SK-N-SH treated with all-trans-retinoic acid at 6 μM for 48 hours (cell line): ENCODE measurements at regions not wholly inside any gene's neighbourhood (a gene's known extent, or its start where the extent isn't known, plus 50 kb on each side); places are given as distances from the start of the nearest gene placed in this dataset.
"Not testable (repeated sequence)": the region's sequence is repeated elsewhere in the genome, so short reads cannot be mapped to it uniquely, and the experiment has no call there.

ENCODE experiments used
- ATAC-seq: fragments of 200-7000 bp; cut with Tn5 transposase; 3 replicates; pipeline ENCODE4 v1.9.1; 2020; ENCODE audit warnings: mild to moderate bottlenecking, moderate library complexity
- ARNTL ChIP-seq: fragments of 450-650 bp; formaldehyde crosslinking; IDR thresholded peaks from 2 replicates; pipeline ENCODE4 v1.5.0; 2020; ENCODE audit warnings: low read depth, mild to moderate bottlenecking, moderate library complexity, borderline replicate concordance
- BACH2 ChIP-seq: fragments of 250-450 bp; sonication (Bioruptor Pico); IDR thresholded peaks from 2 replicates; pipeline ENCODE4 v1.9.0; 2021; ENCODE audit warnings: mild to moderate bottlenecking, borderline replicate concordance
- GLIS3 ChIP-seq: fragments of 250-450 bp; sonication (Bioruptor Pico); IDR thresholded peaks from 2 replicates; pipeline ENCODE4 v1.5.0; 2020; ENCODE audit warnings: mild to moderate bottlenecking, moderate library complexity
- ISL1 ChIP-seq: fragments of 250-450 bp; sonication (Bioruptor Pico); IDR thresholded peaks from 2 replicates; pipeline ENCODE4 v2.1.2; 2022; ENCODE audit warnings: mild to moderate bottlenecking, moderate library complexity
- OSR1 ChIP-seq: fragments of 250-450 bp; sonication (Bioruptor Pico); IDR thresholded peaks from 2 replicates; pipeline ENCODE4 v1.8.0; 2022; ENCODE audit warnings: moderate library complexity, mild to moderate bottlenecking, inconsistent platforms
- PATZ1 ChIP-seq: fragments of 250-450 bp; sonication (Bioruptor Pico); IDR thresholded peaks from 2 replicates; pipeline ENCODE4 v1.8.0; 2020; ENCODE audit warnings: mild to moderate bottlenecking, moderate library complexity, borderline replicate concordance
- POU6F1 ChIP-seq: fragments of 250-450 bp; sonication (Bioruptor Pico); IDR thresholded peaks from 2 replicates; pipeline ENCODE4 v1.8.0; 2021; ENCODE audit warnings: low read depth, mild to moderate bottlenecking, moderate library complexity, borderline replicate concordance
- PPARA ChIP-seq: fragments of 250-450 bp; sonication (Bioruptor Pico); IDR thresholded peaks from 2 replicates; pipeline ENCODE4 v1.5.0; 2020; ENCODE audit warnings: mild to moderate bottlenecking, borderline replicate concordance
- RARB ChIP-seq: fragments of 250-450 bp; sonication (Bioruptor Pico); IDR thresholded peaks from 2 replicates; pipeline ENCODE4 v1.8.0; 2021; ENCODE audit warnings: mild to moderate bottlenecking, moderate library complexity
- TCF4 ChIP-seq: fragments of 250-450 bp; sonication (Bioruptor Pico); IDR thresholded peaks from 2 replicates; pipeline ENCODE4 v1.8.0; 2021; ENCODE audit warnings: mild to moderate bottlenecking, moderate library complexity, borderline replicate concordance
- TOX ChIP-seq: fragments of 250-450 bp; sonication (Bioruptor Pico); IDR thresholded peaks from 2 replicates; pipeline ENCODE4 v1.8.0; 2021; ENCODE audit warnings: mild to moderate bottlenecking, moderate library complexity, borderline replicate concordance
- TSHZ2 ChIP-seq: fragments of 250-450 bp; sonication (Bioruptor Pico); IDR thresholded peaks from 2 replicates; pipeline ENCODE4 v1.5.0; 2020; ENCODE audit warnings: mild to moderate bottlenecking, moderate library complexity
- ZFP30 ChIP-seq: fragments of 450-650 bp; formaldehyde crosslinking; IDR thresholded peaks from 2 replicates; pipeline ENCODE4 v1.5.0; 2022; ENCODE audit warnings: mild to moderate bottlenecking, moderate library complexity
- ZNF565 ChIP-seq: fragments of 450-650 bp; formaldehyde crosslinking; conservative IDR thresholded peaks from 2 replicates; pipeline ENCODE4 v1.5.0; 2020; ENCODE audit warnings: low read depth, mild to moderate bottlenecking, moderate library complexity
- ZNF70 ChIP-seq: fragments of 450-650 bp; formaldehyde crosslinking; IDR thresholded peaks from 2 replicates; pipeline ENCODE4 v1.5.0; 2020; ENCODE audit warnings: mild to moderate bottlenecking, moderate library complexity
- TF ChIP-seq, protein P1 (sequence below): fragments of 250-450 bp; sonication (Bioruptor Pico); IDR thresholded peaks from 2 replicates; pipeline ENCODE4 v1.5.1; 2020; ENCODE audit warnings: low read depth, mild to moderate bottlenecking, moderate library complexity
- TF ChIP-seq, protein P2 (sequence below): fragments of 250-450 bp; sonication (Bioruptor Pico); IDR thresholded peaks from 2 replicates; pipeline ENCODE4 v1.5.1; 2021; ENCODE audit warnings: mild to moderate bottlenecking, moderate library complexity

DNA sequence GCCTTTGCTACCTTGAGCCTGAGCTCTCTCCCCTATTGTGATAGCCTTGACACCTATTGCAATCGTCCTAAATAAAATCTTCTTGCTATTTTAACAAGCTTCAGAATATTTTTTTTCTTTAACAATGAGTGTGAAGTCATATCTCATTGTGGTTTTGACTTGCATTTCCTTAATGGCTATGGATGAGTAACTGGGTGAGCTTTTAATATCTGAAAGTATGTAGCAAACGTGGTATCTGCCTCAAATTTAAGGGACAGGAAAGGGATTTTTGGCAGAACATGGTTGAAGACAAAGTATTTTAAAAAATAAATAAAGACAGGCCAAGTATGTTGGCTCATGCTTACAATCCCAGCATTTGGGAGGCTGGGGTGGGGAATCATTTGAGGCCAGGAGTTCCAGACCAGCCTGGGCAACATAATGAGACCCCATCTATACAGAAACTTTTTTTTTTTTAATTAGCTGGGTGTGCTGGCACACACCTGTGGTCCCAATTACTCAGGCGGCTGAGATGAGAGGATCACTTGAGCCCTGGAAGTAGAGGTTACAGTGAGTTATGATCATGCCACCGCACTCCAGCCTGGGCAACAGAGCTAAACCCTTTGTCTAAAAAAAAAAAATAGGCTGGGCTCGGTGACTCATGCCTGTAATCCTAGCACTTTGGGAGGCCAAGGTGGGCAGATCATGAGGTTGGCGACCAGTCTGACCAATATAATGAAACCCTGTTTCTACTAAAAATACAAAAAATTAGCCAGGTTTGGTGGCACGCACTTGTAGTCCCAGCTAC, 319.3 kb upstream of the NRP1 start:
- no peak for ATAC-seq
- TF ChIP-seq GLIS3 (CRISPR knock-in tag) (no peak), TCF4 (CRISPR knock-in tag) (no peak), PPARA (CRISPR knock-in tag) (no peak)

DNA sequence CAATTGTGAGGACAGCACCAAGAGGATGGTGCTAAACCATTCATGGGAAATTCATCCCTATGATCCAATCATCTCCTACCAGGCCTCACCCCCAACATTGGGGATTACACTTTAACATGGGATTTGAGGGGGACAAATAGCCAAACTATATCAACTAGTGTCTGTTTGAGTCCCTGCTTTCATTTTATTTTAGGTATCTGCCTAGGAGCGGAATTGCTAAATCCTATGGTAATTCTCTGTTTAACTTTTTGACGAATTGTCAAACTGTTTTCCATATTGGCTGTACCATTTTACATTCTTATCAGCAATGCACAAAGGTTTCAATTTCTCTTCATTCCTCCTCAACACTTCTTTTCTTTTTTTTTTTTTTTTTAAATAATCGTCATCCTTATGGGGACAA, 318.4 kb upstream of the NRP1 start:
- ATAC-seq, result no peak
- TF ChIP-seq PATZ1 (CRISPR knock-in tag) (no peak), TOX (CRISPR knock-in tag) (no peak), ARNTL (no peak), TSHZ2 (CRISPR knock-in tag) (no peak), BACH2 (no peak), OSR1 (CRISPR knock-in tag) (no peak), ZNF565 (CRISPR knock-in tag) (no peak), ISL1 (CRISPR knock-in tag) (no peak)
- TF ChIP-seq, protein P1, sequence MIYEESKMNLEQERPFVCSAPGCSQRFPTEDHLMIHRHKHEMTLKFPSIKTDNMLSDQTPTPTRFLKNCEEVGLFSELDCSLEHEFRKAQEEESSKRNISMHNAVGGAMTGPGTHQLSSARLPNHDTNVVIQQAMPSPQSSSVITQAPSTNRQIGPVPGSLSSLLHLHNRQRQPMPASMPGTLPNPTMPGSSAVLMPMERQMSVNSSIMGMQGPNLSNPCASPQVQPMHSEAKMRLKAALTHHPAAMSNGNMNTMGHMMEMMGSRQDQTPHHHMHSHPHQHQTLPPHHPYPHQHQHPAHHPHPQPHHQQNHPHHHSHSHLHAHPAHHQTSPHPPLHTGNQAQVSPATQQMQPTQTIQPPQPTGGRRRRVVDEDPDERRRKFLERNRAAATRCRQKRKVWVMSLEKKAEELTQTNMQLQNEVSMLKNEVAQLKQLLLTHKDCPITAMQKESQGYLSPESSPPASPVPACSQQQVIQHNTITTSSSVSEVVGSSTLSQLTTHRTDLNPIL (CRISPR knock-in tag), result no peak
- TF ChIP-seq, protein P2, sequence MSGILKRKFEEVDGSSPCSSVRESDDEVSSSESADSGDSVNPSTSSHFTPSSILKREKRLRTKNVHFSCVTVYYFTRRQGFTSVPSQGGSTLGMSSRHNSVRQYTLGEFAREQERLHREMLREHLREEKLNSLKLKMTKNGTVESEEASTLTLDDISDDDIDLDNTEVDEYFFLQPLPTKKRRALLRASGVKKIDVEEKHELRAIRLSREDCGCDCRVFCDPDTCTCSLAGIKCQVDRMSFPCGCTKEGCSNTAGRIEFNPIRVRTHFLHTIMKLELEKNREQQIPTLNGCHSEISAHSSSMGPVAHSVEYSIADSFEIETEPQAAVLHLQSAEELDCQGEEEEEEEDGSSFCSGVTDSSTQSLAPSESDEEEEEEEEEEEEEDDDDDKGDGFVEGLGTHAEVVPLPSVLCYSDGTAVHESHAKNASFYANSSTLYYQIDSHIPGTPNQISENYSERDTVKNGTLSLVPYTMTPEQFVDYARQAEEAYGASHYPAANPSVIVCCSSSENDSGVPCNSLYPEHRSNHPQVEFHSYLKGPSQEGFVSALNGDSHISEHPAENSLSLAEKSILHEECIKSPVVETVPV, result no peak
- TF ChIP-seq, all 23 proteins: peak for 0

DNA sequence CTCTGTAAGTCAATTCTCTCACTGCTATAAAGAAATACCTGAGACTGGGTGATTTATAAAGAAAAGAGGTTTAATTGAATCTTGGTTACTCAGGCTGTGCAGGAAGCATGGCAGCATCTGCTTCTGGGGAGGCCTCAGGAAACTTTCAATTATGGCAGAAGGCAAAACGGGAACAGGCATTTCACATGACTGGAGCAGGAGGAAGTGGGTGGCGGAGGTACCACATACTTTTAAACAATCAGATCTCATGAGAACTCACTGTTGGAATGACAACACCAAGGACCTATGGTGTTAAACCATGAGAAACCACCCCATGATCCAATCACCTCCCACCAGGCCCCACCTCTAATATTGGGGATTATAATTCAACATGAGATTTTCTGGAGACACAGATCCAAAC, 315.7 kb upstream of the NRP1 start:
- ATAC-seq, result not testable (repeated sequence)

DNA sequence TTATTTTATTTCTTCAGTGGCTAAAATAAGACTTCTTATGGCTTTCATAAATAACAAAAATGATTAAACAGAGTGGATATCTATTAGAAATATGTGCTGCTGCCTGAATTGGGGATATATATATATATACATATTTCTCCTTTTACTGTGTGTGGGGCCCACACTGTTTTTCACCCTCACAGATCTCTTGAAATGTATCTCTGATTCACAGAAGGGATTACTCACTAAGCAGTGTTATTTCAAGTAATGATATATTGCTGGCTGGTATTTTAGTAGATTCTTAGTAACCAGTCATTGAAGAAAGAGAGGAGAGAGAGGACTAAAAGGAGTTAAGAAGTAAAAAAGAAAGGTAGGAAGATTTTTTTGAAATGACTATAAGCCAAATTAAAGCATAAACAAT, 308.6 kb upstream of the NRP1 start:
- no peak for TF ChIP-seq ZNF565 (CRISPR knock-in tag)
- TF ChIP-seq, protein P2, result no peak
- ATAC-seq, result peak; percentile 59; the same call in 2 of the 3 replicates

GRCh38 chr10:33638891-33639290, 304.4 kb upstream of the NRP1 start:
- ATAC-seq, result no peak
- TF ChIP-seq RARB, result no peak
- TF ChIP-seq ZFP30 (CRISPR knock-in tag), result no peak
- no peak for TF ChIP-seq PATZ1 (CRISPR knock-in tag)
- TF ChIP-seq ZNF70 (CRISPR knock-in tag), result no peak
- TF ChIP-seq OSR1 (CRISPR knock-in tag), result no peak
- TF ChIP-seq, protein P2, result no peak
- no peak for TF ChIP-seq POU6F1 (CRISPR knock-in tag)
- TF ChIP-seq ISL1 (CRISPR knock-in tag), result no peak
